Glutamatergic neuron (in vitro differentiated cells): ENCODE measurements at regions not wholly inside any gene's neighbourhood (a gene's known extent, or its start where the extent isn't known, plus 50 kb on each side); places are given as distances from the start of the nearest gene placed in this dataset.

ENCODE experiments used
- DNase-seq: peaks from one replicate; pipeline ENCODE4 v3.0.0; 2022
- H3K27ac Mint-ChIP-seq: one replicate; pipeline ENCODE4 v1.8.0; 2020; ENCODE audit warnings: mild to moderate bottlenecking, mixed read lengths, inconsistent platforms; ENCODE audit not compliant: unreplicated experiment
- H3K27me3 Mint-ChIP-seq: one replicate; pipeline ENCODE4 v1.8.0; 2020; ENCODE audit warnings: mild to moderate bottlenecking, moderate library complexity, mixed read lengths, inconsistent platforms; ENCODE audit not compliant: unreplicated experiment
- H3K36me3 Mint-ChIP-seq: one replicate; pipeline ENCODE4 v1.8.0; 2020; ENCODE audit warnings: mild to moderate bottlenecking, mixed read lengths, inconsistent platforms; ENCODE audit not compliant: unreplicated experiment
- H3K4me1 Mint-ChIP-seq: one replicate; pipeline ENCODE4 v1.8.0; 2020; ENCODE audit warnings: mild to moderate bottlenecking, low read depth, mixed read lengths, inconsistent platforms; ENCODE audit not compliant: unreplicated experiment
- H3K4me3 Mint-ChIP-seq: one replicate; pipeline ENCODE4 v1.8.0; 2020; ENCODE audit warnings: mild to moderate bottlenecking, mixed read lengths, inconsistent platforms; ENCODE audit not compliant: unreplicated experiment
- H3K9me3 Mint-ChIP-seq: one replicate; pipeline ENCODE4 v1.8.0; 2020; ENCODE audit warnings: mild to moderate bottlenecking, moderate library complexity, mixed read lengths, inconsistent platforms; ENCODE audit not compliant: unreplicated experiment
- CTCF ChIP-seq: fragments of 200-600 bp; sonication (generic); IDR thresholded peaks from one replicate; pipeline ENCODE4 v1.5.0; 2021; ENCODE audit not compliant: partially characterized antibody, unreplicated experiment

GRCh38 chr6:112988748-112989147, 641.6 kb downstream of the RFPL4B start:
- Mint-ChIP-seq H3K27me3 (no peaks in the 10 kb centered on the region), H3K4me1 (no peaks in the 10 kb centered on the region), H3K36me3 (no peaks in the 10 kb centered on the region), H3K9me3 (no peaks in the 10 kb centered on the region), H3K27ac (no peak overlapping the region), H3K4me3 (no peak overlapping the region)
- no peak for DNase-seq
- TF ChIP-seq CTCF, result no peak

- no peaks in the 10 kb centered on the region for H3K4me1 Mint-ChIP-seq
- no peaks in the 10 kb centered on the region for H3K9me3 Mint-ChIP-seq
- H3K27ac Mint-ChIP-seq, result no peak overlapping the region
- H3K36me3 Mint-ChIP-seq, result no peaks in the 10 kb centered on the region
- no peak for TF ChIP-seq CTCF
- no peak overlapping the region for H3K4me3 Mint-ChIP-seq
- no peaks in the 10 kb centered on the region for H3K27me3 Mint-ChIP-seq
- DNase-seq, result no peak
Observed at GRCh38 chr6:112990971-112991370, 643.8 kb downstream of the RFPL4B start.

GRCh38 chr6:112991912-112992311, 644.8 kb downstream of the RFPL4B start:
- no peaks in the 10 kb centered on the region for H3K4me1 Mint-ChIP-seq
- no peak for DNase-seq
- H3K36me3 Mint-ChIP-seq, result no peaks in the 10 kb centered on the region
- TF ChIP-seq CTCF, result no peak
- no peaks in the 10 kb centered on the region for H3K27me3 Mint-ChIP-seq
- H3K9me3 Mint-ChIP-seq, result no peaks in the 10 kb centered on the region
- H3K4me3 Mint-ChIP-seq, result no peak overlapping the region
- H3K27ac Mint-ChIP-seq, result no peak overlapping the region

GRCh38 chr6:112997421-112998085, 650.4 kb downstream of the RFPL4B start:
- no peak overlapping the region for H3K4me3 Mint-ChIP-seq

More at GRCh38 chr6:112997421-112998085, 650.4 kb downstream of the RFPL4B start:
- Mint-ChIP-seq H3K27me3 (no peaks in the 10 kb centered on the region), H3K27ac (no peak overlapping the region), H3K36me3 (no peaks in the 10 kb centered on the region), H3K4me1 (no peaks in the 10 kb centered on the region), H3K9me3 (no peaks in the 10 kb centered on the region)
- DNase-seq, result no peak
- TF ChIP-seq CTCF, result no peak
